Neuron (in vitro differentiated cells): ENCODE measurements at regions not wholly inside any gene's neighbourhood (a gene's known extent, or its start where the extent isn't known, plus 50 kb on each side); places are given as distances from the start of the nearest gene placed in this dataset.

Experiments used
- H2AFZ ChIP-seq: one replicate; pipeline ENCODE4 v1.6.1; 2013; ENCODE audit warnings: low read depth, mild to moderate bottlenecking, inconsistent platforms, low read length, moderate library complexity
- H3K27me3 ChIP-seq: one replicate; pipeline ENCODE4 v1.6.1; 2013; ENCODE audit warnings: low read length; ENCODE audit not compliant: insufficient read depth
- H3K36me3 ChIP-seq: one replicate; pipeline ENCODE4 v1.6.1; 2013; ENCODE audit warnings: low read length; ENCODE audit not compliant: insufficient read depth
- H3K4me1 ChIP-seq: one replicate; pipeline ENCODE4 v1.6.1; 2013; ENCODE audit warnings: low read length; ENCODE audit not compliant: insufficient read depth
- H3K4me3 ChIP-seq: 2 replicates; pipeline ENCODE4 v1.5.1; 2013; ENCODE audit warnings: mild to moderate bottlenecking, low read length, moderate library complexity
- H3K9me3 ChIP-seq: one replicate; pipeline ENCODE4 v1.6.1; 2013; ENCODE audit warnings: low read length

DNA sequence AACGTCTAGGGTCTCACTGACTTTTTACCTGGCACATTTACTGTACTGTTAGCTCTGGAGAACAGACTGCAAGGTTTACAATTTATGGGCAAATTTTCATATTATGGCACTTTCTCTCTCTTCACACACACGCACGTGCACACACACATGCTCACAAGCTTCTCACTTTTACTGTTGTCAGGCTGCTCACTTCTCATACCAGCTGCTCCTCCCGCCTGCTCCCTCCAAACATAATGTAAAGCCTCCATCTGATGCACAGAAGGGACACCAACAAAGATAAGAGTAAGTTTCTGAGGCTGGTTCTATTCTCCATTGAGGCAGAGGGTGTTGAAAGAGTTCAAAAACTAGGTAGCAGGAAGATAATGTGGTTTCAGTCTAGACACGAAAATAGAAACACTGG lies 128.9 kb upstream of the DCLK2 start:
- no peak overlapping the region for H3K4me3 ChIP-seq
- H3K36me3 ChIP-seq = no peaks in the 10 kb centered on the region
- H3K4me1 ChIP-seq = peaks cover 15% of the 10 kb centered on the region
- H3K9me3 ChIP-seq = no peaks in the 10 kb centered on the region
- H3K27me3 ChIP-seq = no peaks in the 10 kb centered on the region
- peak overlapping the region; percentile 23 for H2AFZ ChIP-seq

- Histone ChIP-seq H3K9me3 (no peaks in the 10 kb centered on the region), H3K4me1 (peaks cover 23% of the 10 kb centered on the region), H3K36me3 (no peaks in the 10 kb centered on the region), H2AFZ (no peak overlapping the region), H3K27me3 (no peaks in the 10 kb centered on the region), H3K4me3 (no peak overlapping the region)
Observed at GRCh38 chr4:149951152-149951900, 126.9 kb upstream of the DCLK2 start.

- peaks cover 23% of the 10 kb centered on the region for H3K4me1 ChIP-seq
- no peaks in the 10 kb centered on the region for H3K9me3 ChIP-seq
- H2AFZ ChIP-seq = no peak overlapping the region
- H3K27me3 ChIP-seq = no peaks in the 10 kb centered on the region
- H3K4me3 ChIP-seq = no peak overlapping the region
- H3K36me3 ChIP-seq = no peaks in the 10 kb centered on the region
Observed at GRCh38 chr4:149952101-149952500, 126.1 kb upstream of the DCLK2 start.

- Histone ChIP-seq H3K4me1 (peaks cover 23% of the 10 kb centered on the region), H3K9me3 (no peaks in the 10 kb centered on the region), H3K36me3 (no peaks in the 10 kb centered on the region), H3K27me3 (no peaks in the 10 kb centered on the region), H2AFZ (no peak overlapping the region), H3K4me3 (no peak overlapping the region)
Observed at GRCh38 chr4:149952716-149953115, 125.5 kb upstream of the DCLK2 start.

DNA sequence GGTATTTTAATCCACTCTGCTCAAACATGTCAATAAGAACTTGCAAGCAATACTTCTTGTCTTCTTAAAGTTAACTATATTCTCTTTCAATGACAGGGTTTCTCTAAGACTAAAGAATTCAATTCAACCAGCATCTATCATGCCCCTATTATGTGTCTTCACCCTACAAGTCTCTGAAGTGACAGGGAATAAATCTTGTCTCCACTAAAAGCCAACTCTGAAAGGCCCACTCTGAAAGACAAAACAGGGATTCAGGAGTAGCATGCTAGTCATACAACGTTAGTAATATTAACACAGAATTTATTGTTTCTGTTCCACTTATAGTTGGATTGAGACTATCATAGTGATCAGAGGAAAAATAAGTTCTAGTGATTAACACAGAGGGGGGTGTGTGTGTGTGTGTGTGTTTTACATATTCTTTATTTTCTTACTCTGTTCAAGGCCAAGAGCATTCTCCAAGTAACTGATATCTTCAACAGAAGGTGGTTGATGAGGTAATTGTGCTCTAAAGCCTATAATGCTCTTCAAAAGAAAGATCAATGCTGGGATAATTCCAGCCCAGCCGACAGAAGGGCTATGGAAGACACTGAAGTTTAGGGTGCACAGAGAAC lies 122.4 kb upstream of the DCLK2 start:
- Histone ChIP-seq H3K4me3 (no peak overlapping the region), H3K36me3 (no peaks in the 10 kb centered on the region), H3K9me3 (no peaks in the 10 kb centered on the region), H3K27me3 (no peaks in the 10 kb centered on the region), H3K4me1 (peaks cover 19% of the 10 kb centered on the region), H2AFZ (no peak overlapping the region)

- H3K36me3 ChIP-seq = no peaks in the 10 kb centered on the region
- no peaks in the 10 kb centered on the region for H3K9me3 ChIP-seq
- H3K4me3 ChIP-seq = no peak overlapping the region
- H3K27me3 ChIP-seq = no peaks in the 10 kb centered on the region
- no peak overlapping the region for H2AFZ ChIP-seq
- peaks cover 12% of the 10 kb centered on the region for H3K4me1 ChIP-seq
Observed at GRCh38 chr4:149956678-149957077, 121.6 kb upstream of the DCLK2 start.

DNA sequence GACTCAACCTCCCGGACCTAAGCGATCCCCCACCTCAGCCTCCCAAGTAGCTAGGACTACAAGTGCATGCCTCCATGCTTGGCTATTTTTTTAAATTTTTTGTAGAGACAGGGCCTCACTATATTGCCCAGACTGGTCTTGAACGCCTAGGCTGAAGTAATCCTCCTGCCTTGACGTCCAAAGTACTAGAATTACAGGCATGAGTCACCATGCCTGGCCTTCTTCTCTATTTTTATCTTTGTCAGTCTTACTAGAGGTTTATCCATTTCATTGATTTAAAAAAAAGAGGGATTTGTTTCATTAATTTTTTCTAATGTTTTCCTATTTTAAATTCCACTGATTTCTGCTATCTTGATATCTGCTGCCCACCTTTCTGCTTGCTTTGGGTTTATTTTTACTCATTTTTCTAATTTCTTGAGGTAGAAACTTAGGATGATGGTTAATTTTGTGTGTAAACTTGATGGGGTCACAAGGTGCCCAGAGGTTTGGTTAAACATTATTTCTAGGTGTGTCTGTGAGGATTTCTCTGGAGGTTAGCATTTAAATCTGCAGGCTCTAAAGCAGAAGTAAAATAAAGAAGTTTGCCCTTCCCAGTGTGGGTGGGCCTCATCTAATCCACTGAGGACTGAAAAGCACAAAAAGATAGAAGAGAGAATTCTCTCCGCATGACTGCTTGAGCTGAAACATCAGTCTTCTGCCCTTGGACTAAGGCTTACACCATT lies 116.2 kb upstream of the DCLK2 start:
- no peaks in the 10 kb centered on the region for H3K36me3 ChIP-seq
- H2AFZ ChIP-seq = no peak overlapping the region
- no peak overlapping the region for H3K4me3 ChIP-seq
- H3K9me3 ChIP-seq = no peaks in the 10 kb centered on the region
- H3K4me1 ChIP-seq = peaks cover 19% of the 10 kb centered on the region
- no peaks in the 10 kb centered on the region for H3K27me3 ChIP-seq

DNA sequence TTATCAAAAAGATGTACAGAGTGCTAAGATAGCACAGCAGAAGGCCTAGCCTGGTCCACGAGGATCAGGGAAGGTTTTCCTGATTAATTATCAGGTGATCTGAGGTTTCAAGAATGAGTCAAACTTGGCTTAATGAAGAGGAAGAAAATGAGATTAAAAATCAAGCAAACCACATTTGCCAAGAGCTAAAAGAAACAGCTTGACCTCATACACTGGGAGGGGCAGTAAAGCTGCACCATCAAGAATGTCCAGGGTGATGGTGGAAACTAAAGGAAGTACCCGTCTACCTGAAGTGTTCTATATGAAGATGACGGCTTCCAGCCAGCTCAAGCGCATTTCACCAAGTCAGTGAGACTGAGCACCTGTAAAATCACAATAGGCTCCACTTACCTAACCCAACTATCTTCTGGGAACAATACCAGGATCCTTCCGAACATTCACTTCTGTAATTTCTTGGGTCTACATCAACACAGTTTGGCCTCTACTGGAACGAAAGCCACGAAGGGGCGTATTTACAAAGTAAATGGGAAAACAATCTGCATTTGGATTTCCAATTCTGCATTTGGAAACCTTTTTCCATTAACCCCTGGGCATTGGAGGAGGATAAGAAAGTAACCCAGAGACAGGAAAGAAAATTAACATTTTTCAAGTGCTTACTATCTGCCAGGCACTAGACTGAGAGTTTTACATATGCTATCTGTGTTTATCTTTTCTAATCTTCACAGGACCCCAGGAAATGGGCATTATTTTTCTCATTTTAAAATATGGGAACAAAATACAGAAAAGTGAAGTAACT lies 114.0 kb upstream of the DCLK2 start:
- Histone ChIP-seq H3K4me1 (peaks cover 19% of the 10 kb centered on the region), H3K27me3 (no peaks in the 10 kb centered on the region), H2AFZ (peak overlapping the region; percentile 70), H3K36me3 (no peaks in the 10 kb centered on the region), H3K4me3 (no peak overlapping the region), H3K9me3 (no peaks in the 10 kb centered on the region)

- no peaks in the 10 kb centered on the region for H3K27me3 ChIP-seq
- H3K4me1 ChIP-seq = peaks cover 19% of the 10 kb centered on the region
- no peaks in the 10 kb centered on the region for H3K9me3 ChIP-seq
- peak overlapping the region; percentile 70 for H2AFZ ChIP-seq
- no peaks in the 10 kb centered on the region for H3K36me3 ChIP-seq
- H3K4me3 ChIP-seq = no peak overlapping the region
Observed at GRCh38 chr4:149965206-149965605, 113.0 kb upstream of the DCLK2 start.

DNA sequence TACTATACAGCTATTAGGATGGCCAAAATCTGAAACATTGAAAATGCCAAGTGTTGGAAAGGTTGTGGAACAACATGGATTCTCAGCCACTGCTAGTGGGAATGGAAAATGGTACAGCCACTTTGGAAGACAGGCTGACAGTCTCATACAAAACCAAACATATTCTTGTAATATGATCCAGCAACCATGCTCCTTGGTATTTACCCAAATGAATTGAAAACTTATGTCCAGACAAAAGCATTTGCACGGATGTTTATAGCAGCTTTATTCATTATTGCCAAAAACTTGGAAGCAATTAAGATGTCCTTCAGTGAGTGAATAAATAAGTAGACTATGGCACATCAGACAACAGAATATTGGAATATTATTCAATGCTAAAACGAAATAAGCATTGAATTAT lies 105.8 kb upstream of the DCLK2 start:
- H3K9me3 ChIP-seq = no peaks in the 10 kb centered on the region
- H3K27me3 ChIP-seq = no peaks in the 10 kb centered on the region
- H3K36me3 ChIP-seq = no peaks in the 10 kb centered on the region
- peak overlapping the region; percentile 19 for H2AFZ ChIP-seq
- no peaks in the 10 kb centered on the region for H3K4me1 ChIP-seq
- no peak overlapping the region for H3K4me3 ChIP-seq

- no peaks in the 10 kb centered on the region for H3K4me1 ChIP-seq
- no peak overlapping the region for H2AFZ ChIP-seq
- no peaks in the 10 kb centered on the region for H3K27me3 ChIP-seq
- H3K9me3 ChIP-seq = no peaks in the 10 kb centered on the region
- H3K36me3 ChIP-seq = no peaks in the 10 kb centered on the region
- H3K4me3 ChIP-seq = no peak overlapping the region
Observed at GRCh38 chr4:149973181-149973580, 105.1 kb upstream of the DCLK2 start.

GRCh38 chr4:149975172-149975571 lies 103.1 kb upstream of the DCLK2 start:
- no peaks in the 10 kb centered on the region for H3K4me1 ChIP-seq
- no peaks in the 10 kb centered on the region for H3K9me3 ChIP-seq
- no peak overlapping the region for H3K4me3 ChIP-seq
- no peaks in the 10 kb centered on the region for H3K36me3 ChIP-seq
- H3K27me3 ChIP-seq = no peaks in the 10 kb centered on the region
- H2AFZ ChIP-seq = no peak overlapping the region
